T-helper 2 cell (primary cell): ENCODE measurements at regions not wholly inside any gene's neighbourhood (a gene's known extent, or its start where the extent isn't known, plus 50 kb on each side); places are given as distances from the start of the nearest gene placed in this dataset.
"Not testable (repeated sequence)": the region's sequence is repeated elsewhere in the genome, so short reads cannot be mapped to it uniquely, and the experiment has no call there.

Experiments
- DNase-seq, 5 experiments: peaks; one replicate each; pipeline versions ENCODE4 v3.0.0 to v3.0.0-alpha.2; 2012 to 2022

- DNase-seq = not testable (repeated sequence)
These were observed 467.2 kb upstream of the RUNX1 start for GRCh38 chr21:35516292-35516691.

- no peak for DNase-seq
These were observed 463.2 kb upstream of the RUNX1 start for GRCh38 chr21:35512346-35512745.

GRCh38 chr21:35511696-35512162, 462.6 kb upstream of the RUNX1 start:
- DNase-seq = no peak

GRCh38 chr21:35510957-35511695, 462.0 kb upstream of the RUNX1 start:
- no peak for DNase-seq

GRCh38 chr21:35510294-35510693, 461.2 kb upstream of the RUNX1 start:
- DNase-seq = no peak

GRCh38 chr21:35509001-35509704, 460.1 kb upstream of the RUNX1 start:
- no peak for DNase-seq

- DNase-seq = peak in 1 of 5 experiments; percentile 32
These were observed 459.2 kb upstream of the RUNX1 start for GRCh38 chr21:35508139-35508888.

- DNase-seq = no peak
These were observed 458.2 kb upstream of the RUNX1 start for GRCh38 chr21:35507181-35507759.

GRCh38 chr21:35506771-35507170, 457.7 kb upstream of the RUNX1 start:
- no peak for DNase-seq

- no peak for DNase-seq
These were observed 457.2 kb upstream of the RUNX1 start for GRCh38 chr21:35506352-35506751.

GRCh38 chr21:35504951-35505466, 455.9 kb upstream of the RUNX1 start:
- no peak for DNase-seq

- no peak for DNase-seq
These were observed 455.2 kb upstream of the RUNX1 start for GRCh38 chr21:35504277-35504676.

- DNase-seq = peak in 1 of 5 experiments; percentile 24
These were observed 454.6 kb upstream of the RUNX1 start for GRCh38 chr21:35503671-35504070.

GRCh38 chr21:35502821-35503220, 453.7 kb upstream of the RUNX1 start:
- no peak for DNase-seq

- not testable (repeated sequence) for DNase-seq
These were observed 448.4 kb upstream of the RUNX1 start for GRCh38 chr21:35497522-35497921.

GRCh38 chr21:35491920-35492678, 443.0 kb upstream of the RUNX1 start:
- DNase-seq = no peak

- no peak for DNase-seq
These were observed 442.0 kb upstream of the RUNX1 start for GRCh38 chr21:35491114-35491513.

GRCh38 chr21:35489389-35489980, 440.4 kb upstream of the RUNX1 start:
- no peak for DNase-seq

GRCh38 chr21:35488946-35489345, 439.8 kb upstream of the RUNX1 start:
- no peak for DNase-seq

GRCh38 chr21:35485364-35485763, 436.3 kb upstream of the RUNX1 start:
- DNase-seq = no peak

GRCh38 chr21:35484851-35485250, 435.7 kb upstream of the RUNX1 start:
- no peak for DNase-seq

- no peak for DNase-seq
These were observed 434.9 kb upstream of the RUNX1 start for GRCh38 chr21:35484032-35484431.
